ENCODE measurements at regions not wholly inside any gene's neighbourhood (a gene's known extent, or its start where the extent isn't known, plus 50 kb on each side); places are given as distances from the start of the nearest gene placed in this dataset.

GRCh38 chr7:347001-347590 lies 57.1 kb downstream of the FOXL3 start:
- Histone ChIP-seq H3K9me3 (no peaks in the 10 kb centered on the region), H3K27ac (no peak overlapping the region), H3K27me3 (peaks cover 0 to 6% (median 0%) of the 10 kb centered on the region in 9 donors), H3K4me3 (no peak overlapping the region), H3K36me3 (no peaks in the 10 kb centered on the region), H3K4me1 (peaks cover 0 to 7% (median 1%) of the 10 kb centered on the region in 12 donors)
- ATAC-seq: no peak
- intact Hi-C loops (cut with DNase I): no loop called here
- TF ChIP-seq CTCF (IDR thresholded peaks at IDR 0.05) (no peak), POLR2A (IDR thresholded peaks at IDR 0.05) (no peak)
- no peak for DNase-seq
- 94 to 97% (median 95%) methylated on average over 19 to 20 of the region's 20 CpGs for WGBS, 4 donors

- WGBS, 4 donors: 93 to 95% (median 94%) methylated on average over 27 to 29 of the region's 29 CpGs
- no peak for ATAC-seq
- Histone ChIP-seq H3K9me3 (no peaks in the 10 kb centered on the region), H3K27me3 (peaks cover 0 to 14% (median 0%) of the 10 kb centered on the region in 9 donors), H3K27ac (no peak overlapping the region), H3K4me1 (no peaks in the 10 kb centered on the region), H3K36me3 (no peaks in the 10 kb centered on the region), H3K4me3 (no peak overlapping the region)
- TF ChIP-seq POLR2A (IDR thresholded peaks at IDR 0.05): no peak
- TF ChIP-seq CTCF (IDR thresholded peaks at IDR 0.05): no peak
- DNase-seq: no peak
- intact Hi-C loops (cut with DNase I): no loop called here
These were observed 57.9 kb downstream of the FOXL3 start for GRCh38 chr7:347644-348479.

DNA sequence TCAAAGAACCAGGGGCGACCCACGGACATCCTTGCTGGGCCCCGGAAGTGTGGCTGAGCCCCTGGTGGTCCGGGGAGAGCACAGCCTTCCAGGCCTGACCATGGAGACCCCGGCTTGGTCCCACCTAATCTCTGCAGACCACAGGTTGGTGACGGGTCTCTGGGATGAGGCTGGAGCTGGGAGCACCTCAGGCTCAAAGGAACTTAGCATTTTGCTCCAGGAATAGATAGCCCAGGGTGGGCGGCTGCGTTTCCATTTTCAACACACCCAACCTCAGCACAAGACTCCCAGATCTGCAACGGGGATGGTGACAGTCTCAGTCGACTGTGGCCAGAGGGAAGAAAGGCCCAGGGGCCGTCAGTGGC lies 58.5 kb downstream of the FOXL3 start:
- H3K36me3 ChIP-seq: no peaks in the 10 kb centered on the region
- H3K4me3 ChIP-seq: no peak overlapping the region
- no peak for DNase-seq
- H3K27ac ChIP-seq: no peak overlapping the region
- no peaks in the 10 kb centered on the region for H3K4me1 ChIP-seq
- TF ChIP-seq CTCF (IDR thresholded peaks at IDR 0.05) (no peak), POLR2A (IDR thresholded peaks at IDR 0.05) (no peak)
- ATAC-seq: no peak
- H3K27me3 ChIP-seq: peaks cover 0 to 17% (median 0%) of the 10 kb centered on the region in 9 donors
- WGBS, 4 donors: 67 to 80% (median 76%) methylated on average over 6 to 11 of the region's 11 CpGs
- intact Hi-C loops (cut with DNase I): no loop called here
- no peaks in the 10 kb centered on the region for H3K9me3 ChIP-seq

- intact Hi-C loops (cut with DNase I): no loop called here
- no peak for TF ChIP-seq CTCF (IDR thresholded peaks at IDR 0.05)
- no peak for TF ChIP-seq POLR2A (IDR thresholded peaks at IDR 0.05)
- DNase-seq: no peak
- Histone ChIP-seq H3K4me1 (no peaks in the 10 kb centered on the region), H3K4me3 (no peak overlapping the region), H3K27ac (no peak overlapping the region), H3K27me3 (peaks cover 0 to 17% (median 0%) of the 10 kb centered on the region in 9 donors), H3K36me3 (no peaks in the 10 kb centered on the region), H3K9me3 (no peaks in the 10 kb centered on the region)
- WGBS, 4 donors: 69 to 91% (median 79%) methylated on average over 10 to 34 of the region's 34 CpGs
- ATAC-seq: no peak
These were observed 59.2 kb downstream of the FOXL3 start for GRCh38 chr7:348962-349743.

Data from heart left ventricle (tissue), 16 donors.